ENCODE measurements at regions not wholly inside any gene's neighbourhood (a gene's known extent, or its start where the extent isn't known, plus 50 kb on each side); places are given as distances from the start of the nearest gene placed in this dataset.

DNA sequence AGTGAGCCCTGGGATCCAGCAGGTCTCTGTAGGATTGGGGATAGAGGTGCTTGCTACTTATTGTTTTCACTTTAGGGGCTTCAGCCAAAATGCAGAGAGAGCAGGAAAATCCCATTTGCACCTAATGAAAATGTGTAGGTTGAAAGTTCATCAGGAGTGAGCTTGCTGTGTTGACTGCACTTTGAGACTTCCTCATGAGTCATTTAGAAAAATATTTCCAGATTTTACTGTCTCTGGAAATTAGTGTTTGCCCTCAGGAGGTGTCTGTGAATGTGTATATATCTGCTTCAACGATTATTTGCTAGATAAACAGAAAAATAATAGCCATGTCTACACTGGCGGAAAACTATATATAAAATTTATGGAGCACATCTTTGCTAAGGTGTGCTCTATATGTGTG, 159.3 kb downstream of the CAND1 start:
- TF ChIP-seq SMC3 (IDR thresholded peaks at IDR 0.05; ENCODE audit: low read depth, low read length), result no peak
- Histone ChIP-seq H2BK120ac (ENCODE audit: low read depth, low read length) (no peak overlapping the region), H2AFZ (replicated peaks; ENCODE audit: low read length, poor library complexity) (no peak overlapping the region), H4K91ac (ENCODE audit: insufficient read depth, low read depth, low read length) (no peak overlapping the region), H3K4ac (ENCODE audit: low read depth, low read length) (no peak overlapping the region), H3K27ac (ENCODE audit: insufficient read depth, low read length) (no peak overlapping the region), H4K8ac (ENCODE audit: low read depth in 2 of 2, low read length in 2 of 2) (no peak overlapping the region; a peak in 1 of 4 replicates), H3K9ac (ENCODE audit: low read depth, low read length) (no peak overlapping the region), H4K20me1 (ENCODE audit: insufficient read depth, low read length) (no peaks in the 10 kb centered on the region), H3K56ac (ENCODE audit: extremely low read depth, insufficient read depth, low read length) (no peak overlapping the region), H3K79me1 (ENCODE audit: low read depth in 1 of 2, low read length in 2 of 2) (no peaks in the 10 kb centered on the region), H2BK15ac (ENCODE audit: low read depth, low read length) (no peak overlapping the region), H3K18ac (ENCODE audit: low read depth, low read length) (no peak overlapping the region), H3K27me3 (ENCODE audit: control insufficient read depth, insufficient read depth, low read length) (no peaks in the 10 kb centered on the region), H3K23ac (ENCODE audit: low read depth, low read length) (no peak overlapping the region), H3K4me2 (ENCODE audit: low read depth, low read length) (no peak overlapping the region), H3K36me3 (ENCODE audit: control insufficient read depth, insufficient read depth, low read length) (no peaks in the 10 kb centered on the region), H3K4me3 (ENCODE audit: insufficient read depth, low read depth, low read length) (no peak overlapping the region), H2AK5ac (ENCODE audit: low read depth, low read length) (peak overlapping the region; percentile 44; the same call in 1 of the 2 replicates), H3K9me1 (ENCODE audit: insufficient read depth, low read length) (peaks cover 4% of the 10 kb centered on the region; the same call in 1 of the 2 replicates), H3K4me1 (ENCODE audit: control insufficient read depth, insufficient read depth, low read length) (peaks cover 9% of the 10 kb centered on the region), H2AK9ac (replicated peaks; ENCODE audit: low read depth, low read length, poor library complexity) (no peak overlapping the region), H3K9me3 (ENCODE audit: control insufficient read depth, insufficient read depth, low read length) (no peaks in the 10 kb centered on the region), H4K5ac (ENCODE audit: low read depth, low read length) (no peak overlapping the region), H3K14ac (replicated peaks; ENCODE audit: low read depth, low read length) (no peak overlapping the region; the same call in 1 of the 2 replicates), H2BK20ac (ENCODE audit: low read depth, low read length) (peak overlapping the region; percentile 64; the same call in 1 of the 2 replicates), H2BK5ac (ENCODE audit: low read depth, low read length, poor library complexity, severe bottlenecking) (no peak overlapping the region)
- POLR2A ChIA-PET (ENCODE audit: unreplicated experiment), result no interaction called here
- dilution Hi-C loops (cut with HindIII; ENCODE audit: low sequenced_read_pairs, unreplicated experiment), result no loop called here
- ATAC-seq (ENCODE audit: low read depth), result no peak
- BruUV-seq (replicated peaks), result no TSS peak
- WGBS, 2 experiments (ENCODE audit: extremely low coverage in 2 of 2, insufficient read length in 1 of 2), result no CpG with 5 or more reads among the region's 2 CpGs
- CTCF ChIA-PET, result no interaction called here
- no peak for DNase-seq
- in situ Hi-C loops (cut with MboI; ENCODE audit: low sequenced_read_pairs), result no loop called here
- intact Hi-C loops (cut with micrococcal nuclease), result no loop called here
